AG10803 (cell line): ENCODE measurements at regions not wholly inside any gene's neighbourhood (a gene's known extent, or its start where the extent isn't known, plus 50 kb on each side); places are given as distances from the start of the nearest gene placed in this dataset.
A peak's percentile ranks its signal among the peaks of the same experiment; 100 is the strongest.

ENCODE experiments used
- DNase-seq: peaks from one replicate; pipeline ENCODE4 v3.0.0; 2010; ENCODE audit warnings: low read depth
- H3K4me3 ChIP-seq: 2 replicates; pipeline ENCODE4 v1.5.1; 2011; ENCODE audit warnings: mild to moderate bottlenecking, low read length, control low read depth
- TF ChIP-seq, protein P1 (sequence below): conservative IDR thresholded peaks from 2 replicates; pipeline ENCODE4 v1.5.1; 2011; ENCODE audit warnings: mild to moderate bottlenecking, low read length, control low read depth, inconsistent platforms

DNA sequence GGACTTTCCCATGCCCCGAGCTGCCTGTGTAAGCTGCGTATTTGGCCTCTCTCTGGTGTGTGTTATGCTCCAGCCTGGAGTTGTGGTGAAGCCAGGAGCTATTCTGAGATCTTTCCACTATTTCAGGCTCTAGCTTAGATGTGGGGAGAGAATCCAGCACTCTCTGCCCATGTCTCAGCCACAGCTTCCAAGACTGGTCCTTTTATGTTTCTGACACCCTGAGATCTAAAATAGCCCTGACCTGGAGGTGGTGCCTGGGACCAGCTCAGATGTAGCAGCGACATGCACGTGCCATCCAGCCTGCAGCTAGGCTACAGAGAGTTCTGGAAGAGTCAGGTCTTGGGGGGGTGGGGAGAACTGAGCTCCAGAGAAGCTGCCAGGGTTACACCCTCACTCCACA, 76.5 kb downstream of the TENT5C start:
- no peak for DNase-seq
- no peak overlapping the region for H3K4me3 ChIP-seq
- TF ChIP-seq, protein P1, sequence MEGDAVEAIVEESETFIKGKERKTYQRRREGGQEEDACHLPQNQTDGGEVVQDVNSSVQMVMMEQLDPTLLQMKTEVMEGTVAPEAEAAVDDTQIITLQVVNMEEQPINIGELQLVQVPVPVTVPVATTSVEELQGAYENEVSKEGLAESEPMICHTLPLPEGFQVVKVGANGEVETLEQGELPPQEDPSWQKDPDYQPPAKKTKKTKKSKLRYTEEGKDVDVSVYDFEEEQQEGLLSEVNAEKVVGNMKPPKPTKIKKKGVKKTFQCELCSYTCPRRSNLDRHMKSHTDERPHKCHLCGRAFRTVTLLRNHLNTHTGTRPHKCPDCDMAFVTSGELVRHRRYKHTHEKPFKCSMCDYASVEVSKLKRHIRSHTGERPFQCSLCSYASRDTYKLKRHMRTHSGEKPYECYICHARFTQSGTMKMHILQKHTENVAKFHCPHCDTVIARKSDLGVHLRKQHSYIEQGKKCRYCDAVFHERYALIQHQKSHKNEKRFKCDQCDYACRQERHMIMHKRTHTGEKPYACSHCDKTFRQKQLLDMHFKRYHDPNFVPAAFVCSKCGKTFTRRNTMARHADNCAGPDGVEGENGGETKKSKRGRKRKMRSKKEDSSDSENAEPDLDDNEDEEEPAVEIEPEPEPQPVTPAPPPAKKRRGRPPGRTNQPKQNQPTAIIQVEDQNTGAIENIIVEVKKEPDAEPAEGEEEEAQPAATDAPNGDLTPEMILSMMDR, result no peak

DNA sequence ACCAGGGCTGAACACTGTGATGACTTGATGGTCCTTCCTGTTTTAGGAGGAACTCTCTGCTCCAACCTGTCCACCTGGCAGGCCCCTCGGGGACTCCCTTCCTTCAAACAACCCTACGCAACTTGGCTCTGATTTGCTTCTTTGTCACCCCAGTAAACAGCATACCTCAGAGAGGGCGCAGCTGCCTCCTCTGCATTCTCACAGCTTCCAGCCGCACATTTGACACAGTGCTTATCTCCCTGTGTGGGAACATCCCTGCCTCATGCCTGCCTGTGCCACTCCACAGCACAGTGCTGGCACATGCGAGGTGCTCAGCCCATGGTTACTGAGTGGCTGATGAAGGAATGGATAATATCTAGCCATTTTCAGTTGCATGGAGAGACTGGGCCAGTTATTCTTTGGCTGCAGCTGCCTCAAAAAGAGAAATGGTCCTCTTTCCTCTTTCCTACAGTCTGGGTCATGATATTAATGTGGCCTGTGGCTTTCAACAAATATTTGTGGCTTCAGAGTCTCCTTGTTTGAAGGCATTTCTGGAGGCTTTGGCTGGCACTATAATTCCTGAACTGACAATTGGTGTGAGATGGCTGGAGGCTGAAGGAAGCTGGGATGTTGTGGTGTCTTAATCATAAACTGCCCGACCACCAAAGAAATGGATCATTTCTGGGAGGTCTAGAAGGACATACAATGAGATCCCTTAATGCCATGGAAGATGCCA, 77.9 kb downstream of the TENT5C start:
- no peak overlapping the region for H3K4me3 ChIP-seq
- DNase-seq, result peak; percentile 86
- TF ChIP-seq, protein P1, result no peak

DNA sequence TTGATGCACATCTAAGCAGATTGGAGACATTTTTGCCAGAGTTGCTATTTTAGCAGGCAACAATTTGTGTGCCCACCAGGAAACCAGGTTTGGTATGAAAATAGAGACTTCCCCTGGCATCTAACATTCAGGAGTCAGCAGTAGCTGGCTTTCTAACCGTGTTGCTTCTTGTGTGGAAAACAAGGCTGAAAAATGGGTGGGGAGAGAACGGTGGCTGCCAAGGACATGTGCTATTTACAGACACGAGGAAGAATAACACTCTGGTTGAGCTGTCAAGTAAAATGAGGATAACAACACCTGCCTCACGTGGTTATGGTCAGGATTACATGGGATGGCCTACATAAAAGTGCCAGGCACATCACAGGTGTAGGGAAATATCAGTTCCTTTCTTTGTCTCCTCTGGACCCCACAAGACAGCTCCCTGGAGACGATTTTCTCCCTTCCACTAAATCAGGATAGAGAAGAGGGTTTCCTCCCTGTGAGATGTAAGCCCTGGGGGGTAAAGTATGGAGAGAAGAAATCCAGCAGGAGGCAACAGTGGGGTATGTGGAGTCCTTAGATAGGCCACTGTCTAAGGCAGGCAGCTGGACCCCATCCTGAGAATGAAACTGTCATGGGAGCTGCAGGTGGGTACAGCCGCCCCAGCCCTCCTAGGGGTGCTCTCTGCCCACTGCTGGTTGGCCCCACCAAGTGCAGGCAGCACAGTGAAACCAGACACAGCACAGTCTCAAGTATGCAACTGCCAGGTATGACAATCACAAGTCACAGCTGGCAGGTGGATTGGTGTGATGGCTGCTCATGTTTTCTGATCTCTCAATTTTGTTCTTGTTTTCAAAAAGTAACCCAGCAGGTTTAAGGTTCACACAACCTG, 80.3 kb downstream of the TENT5C start:
- TF ChIP-seq, protein P1, result no peak
- H3K4me3 ChIP-seq, result no peak overlapping the region
- DNase-seq, result no peak

DNA sequence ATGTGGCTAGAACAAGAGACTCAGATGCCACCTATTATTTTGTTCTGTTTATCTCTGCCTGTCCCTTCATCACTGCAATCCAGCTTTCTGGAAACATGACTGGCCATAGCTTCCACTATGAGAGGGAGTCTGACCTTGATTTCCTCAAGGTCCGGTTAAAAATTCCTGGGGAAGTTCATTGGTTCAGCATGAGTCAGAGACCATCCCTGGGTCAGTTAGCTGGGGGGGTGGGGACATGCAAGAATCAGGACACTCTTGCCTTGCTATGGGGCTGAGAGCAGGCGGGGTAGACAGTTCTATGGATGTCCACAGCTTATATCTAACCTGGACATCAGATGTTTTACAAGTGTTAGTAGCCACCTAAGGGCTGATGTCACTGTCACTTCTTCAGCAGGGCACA, 81.1 kb downstream of the TENT5C start:
- TF ChIP-seq, protein P1, result no peak
- H3K4me3 ChIP-seq, result no peak overlapping the region
- peak; percentile 69 for DNase-seq

DNA sequence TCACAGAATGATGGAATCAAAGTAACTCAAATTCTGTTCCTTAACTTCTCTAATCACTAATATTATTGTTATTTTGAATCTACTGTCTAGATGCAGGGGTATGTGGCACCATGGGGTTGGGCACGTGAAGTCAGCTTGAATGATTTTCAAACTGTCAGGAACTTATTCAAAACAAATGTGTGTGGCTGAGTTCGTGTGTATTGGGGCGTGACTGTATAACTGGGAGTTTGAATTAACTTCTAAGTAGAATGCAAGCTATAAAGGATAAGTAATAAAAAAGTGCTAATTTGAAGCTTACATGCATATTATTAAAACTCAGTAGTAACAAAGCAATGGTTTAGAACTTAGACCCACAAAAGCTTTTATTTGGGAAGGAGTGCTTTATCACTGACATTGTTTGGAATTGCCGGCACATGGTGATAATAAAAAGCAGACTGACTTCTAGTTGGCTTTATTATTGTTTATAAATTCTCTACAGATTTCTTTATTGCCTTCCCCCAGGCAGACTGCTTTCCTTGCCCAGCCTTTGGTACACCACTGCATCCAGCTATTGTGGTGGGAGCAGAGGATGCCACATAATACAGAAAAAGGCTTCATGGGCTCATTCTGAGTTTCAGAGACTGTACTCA, 84.3 kb downstream of the TENT5C start:
- DNase-seq, result peak; percentile 55
- no peak overlapping the region for H3K4me3 ChIP-seq
- TF ChIP-seq, protein P1, result no peak

DNA sequence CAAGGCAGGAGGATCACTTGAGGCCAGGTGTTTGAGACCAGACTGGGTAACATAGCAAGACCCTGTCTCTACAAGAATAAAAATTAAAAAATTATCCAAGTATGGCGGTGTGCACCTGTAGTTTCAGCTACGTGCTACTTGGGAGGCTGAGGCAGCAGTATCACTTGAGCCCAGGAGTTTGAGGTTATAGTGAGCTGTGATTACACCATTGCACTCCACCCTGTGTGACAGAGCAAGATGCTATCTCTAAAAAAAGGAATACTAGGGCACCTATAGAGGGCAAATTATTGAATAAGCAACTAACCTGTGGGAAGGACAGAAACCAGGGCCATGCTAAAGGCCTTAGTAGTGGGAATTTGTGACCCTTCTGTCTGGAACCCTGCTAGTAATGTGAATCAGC, 86.1 kb downstream of the TENT5C start:
- TF ChIP-seq, protein P1, result no peak
- no peak for DNase-seq
- H3K4me3 ChIP-seq, result no peak overlapping the region

DNA sequence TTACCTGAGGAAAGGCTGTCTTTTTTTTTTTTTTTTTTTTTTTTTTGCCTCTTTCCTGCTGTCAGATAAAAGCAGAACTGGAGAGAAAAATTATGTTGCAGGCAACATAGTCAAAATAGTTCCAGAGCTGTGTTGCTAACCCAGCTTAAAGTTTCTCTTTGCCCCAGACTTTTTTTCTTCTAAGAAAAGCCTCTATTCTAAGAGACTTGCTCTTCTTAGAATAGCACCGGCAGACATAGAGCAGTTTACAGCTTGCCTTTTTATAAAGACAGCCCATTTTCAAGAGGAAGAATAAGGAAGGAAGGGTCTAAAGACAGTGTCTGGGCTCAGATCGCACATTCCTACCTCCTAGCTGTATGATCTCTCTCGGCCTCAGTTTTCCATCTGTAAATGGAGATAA, 88.7 kb downstream of the TENT5C start:
- DNase-seq, result no peak
- TF ChIP-seq, protein P1, result no peak

More for the DNA sequence above, 88.7 kb downstream of the TENT5C start:
- no peak overlapping the region for H3K4me3 ChIP-seq
